Effector memory CD4-positive, alpha-beta T cell (primary cell): ENCODE measurements at regions not wholly inside any gene's neighbourhood (a gene's known extent, or its start where the extent isn't known, plus 50 kb on each side); places are given as distances from the start of the nearest gene placed in this dataset.

Experiments
- DNase-seq, 3 donors: peaks; one replicate each; pipeline ENCODE4 v3.0.0-alpha.2; 2020
- H3K27ac ChIP-seq: 2 replicates; pipeline ENCODE4 v1.7.0; 2013; ENCODE audit warnings: mild to moderate bottlenecking, low read length, moderate library complexity; ENCODE audit not compliant: insufficient read depth, poor library complexity, severe bottlenecking
- H3K27me3 ChIP-seq: replicated peaks from 2 replicates; pipeline ENCODE4 v1.7.0; 2013; ENCODE audit warnings: mild to moderate bottlenecking, low read length; ENCODE audit not compliant: insufficient read depth, control insufficient read depth, poor library complexity, severe bottlenecking
- H3K36me3 ChIP-seq: 2 replicates; pipeline ENCODE4 v1.7.0; 2013; ENCODE audit warnings: mild to moderate bottlenecking, low read length, moderate library complexity; ENCODE audit not compliant: control insufficient read depth, insufficient read depth
- H3K4me1 ChIP-seq: 2 replicates; pipeline ENCODE4 v1.7.0; 2013; ENCODE audit warnings: low read length, mild to moderate bottlenecking; ENCODE audit not compliant: control insufficient read depth, insufficient read depth, poor library complexity, severe bottlenecking
- H3K4me3 ChIP-seq: 2 replicates; pipeline ENCODE4 v1.7.0; 2013; ENCODE audit warnings: low read length, low read depth, mild to moderate bottlenecking; ENCODE audit not compliant: insufficient read depth, poor library complexity, severe bottlenecking
- H3K9me3 ChIP-seq: 2 replicates; pipeline ENCODE4 v1.7.0; 2013; ENCODE audit warnings: mild to moderate bottlenecking, low read length, moderate library complexity; ENCODE audit not compliant: control insufficient read depth

- H3K27me3 ChIP-seq, result no peaks in the 10 kb centered on the region
- no peaks in the 10 kb centered on the region for H3K9me3 ChIP-seq
- H3K27ac ChIP-seq, result no peak overlapping the region
- no peak overlapping the region for H3K4me3 ChIP-seq
- no peaks in the 10 kb centered on the region for H3K4me1 ChIP-seq
- no peak for DNase-seq
- no peaks in the 10 kb centered on the region for H3K36me3 ChIP-seq
These were observed 52.5 kb upstream of the C9orf72 start for GRCh38 chr9:27625751-27626150.

- Histone ChIP-seq H3K27ac (no peak overlapping the region), H3K4me3 (no peak overlapping the region), H3K4me1 (no peaks in the 10 kb centered on the region)
These were observed 53.2 kb upstream of the C9orf72 start for GRCh38 chr9:27626244-27627187.

GRCh38 chr9:27627188-27627564 is 53.9 kb upstream of the C9orf72 start:
- Histone ChIP-seq H3K27ac (no peak overlapping the region), H3K4me3 (no peak overlapping the region), H3K36me3 (no peaks in the 10 kb centered on the region), H3K9me3 (no peaks in the 10 kb centered on the region), H3K27me3 (no peaks in the 10 kb centered on the region), H3K4me1 (no peaks in the 10 kb centered on the region)
- no peak for DNase-seq

More at GRCh38 chr9:27626244-27627187, 53.2 kb upstream of the C9orf72 start:
- DNase-seq, result no peak
- Histone ChIP-seq H3K27me3 (no peaks in the 10 kb centered on the region), H3K9me3 (no peaks in the 10 kb centered on the region), H3K36me3 (no peaks in the 10 kb centered on the region)

GRCh38 chr9:27628311-27628710 is 55.0 kb upstream of the C9orf72 start:
- Histone ChIP-seq H3K27ac (no peak overlapping the region), H3K4me3 (no peak overlapping the region), H3K9me3 (no peaks in the 10 kb centered on the region), H3K36me3 (no peaks in the 10 kb centered on the region), H3K27me3 (no peaks in the 10 kb centered on the region), H3K4me1 (no peaks in the 10 kb centered on the region)
- no peak for DNase-seq

DNA sequence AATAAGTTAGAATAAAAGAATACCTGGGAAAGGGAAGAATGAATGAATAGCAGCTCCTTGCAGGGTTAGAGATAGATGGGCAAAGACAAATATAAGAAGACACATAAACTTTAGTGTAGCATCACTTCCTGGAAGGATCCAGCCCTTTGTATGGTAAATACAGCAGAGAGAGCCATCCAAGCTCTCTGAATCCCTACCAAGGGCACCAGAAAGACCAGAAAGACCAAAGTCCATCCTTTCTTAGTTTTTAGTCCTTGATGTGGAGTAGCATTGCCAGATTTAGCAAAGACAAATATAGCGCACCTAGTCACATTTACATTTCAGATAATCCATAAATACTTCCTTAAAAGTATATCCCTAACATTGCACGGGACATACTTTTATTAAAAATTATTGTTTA is 56.1 kb upstream of the C9orf72 start:
- Histone ChIP-seq H3K9me3 (no peaks in the 10 kb centered on the region), H3K4me1 (no peaks in the 10 kb centered on the region), H3K36me3 (no peaks in the 10 kb centered on the region), H3K27ac (no peak overlapping the region), H3K27me3 (no peaks in the 10 kb centered on the region), H3K4me3 (no peak overlapping the region)
- no peak for DNase-seq

DNA sequence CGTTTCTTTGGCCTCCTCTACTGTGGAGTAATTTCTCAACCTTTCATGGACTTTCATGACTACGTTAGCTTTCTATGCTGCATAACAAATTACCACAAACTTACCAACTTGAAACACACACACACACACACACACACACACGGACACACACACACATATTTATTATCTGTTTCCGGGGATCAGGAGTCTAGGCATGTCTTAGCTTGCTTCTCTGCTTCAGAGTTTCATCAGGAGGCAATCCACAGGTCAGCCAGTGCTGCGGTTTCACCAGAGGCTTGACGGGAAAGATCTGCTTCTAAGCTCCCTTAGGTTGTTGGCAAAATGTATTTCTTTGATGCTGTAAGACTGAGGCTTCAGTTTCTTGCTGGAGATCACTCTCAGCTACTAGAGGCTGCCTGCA is 59.0 kb upstream of the C9orf72 start:
- DNase-seq, result no peak

DNA sequence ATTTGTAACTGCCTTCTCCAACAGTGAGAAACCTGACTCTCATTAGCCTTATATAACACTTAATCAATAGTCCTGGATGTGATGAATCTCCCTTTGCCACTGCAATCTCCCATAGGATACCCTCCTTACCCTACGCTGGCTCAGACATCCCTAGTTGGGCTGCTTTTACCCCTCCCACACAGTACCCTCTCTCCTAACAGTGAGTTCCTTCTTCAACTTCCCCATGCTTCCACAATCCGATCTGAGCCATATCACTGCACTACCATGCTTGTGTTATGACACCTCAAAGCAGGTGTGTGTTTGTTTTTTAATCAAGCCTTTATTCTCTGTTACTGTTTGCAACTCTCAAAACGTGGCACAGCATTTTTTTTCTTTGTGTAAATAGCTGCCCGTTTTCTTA is 60.5 kb upstream of the C9orf72 start:
- DNase-seq, result no peak
- H3K4me1 ChIP-seq, result no peaks in the 10 kb centered on the region
- H3K4me3 ChIP-seq, result no peak overlapping the region
- H3K36me3 ChIP-seq, result no peaks in the 10 kb centered on the region
- no peak overlapping the region for H3K27ac ChIP-seq
- H3K9me3 ChIP-seq, result no peaks in the 10 kb centered on the region
- no peaks in the 10 kb centered on the region for H3K27me3 ChIP-seq

More for the DNA sequence above, 59.0 kb upstream of the C9orf72 start:
- no peak overlapping the region for H3K27ac ChIP-seq
- no peaks in the 10 kb centered on the region for H3K36me3 ChIP-seq
- no peaks in the 10 kb centered on the region for H3K4me1 ChIP-seq
- no peaks in the 10 kb centered on the region for H3K9me3 ChIP-seq
- H3K4me3 ChIP-seq, result no peak overlapping the region
- no peaks in the 10 kb centered on the region for H3K27me3 ChIP-seq

DNA sequence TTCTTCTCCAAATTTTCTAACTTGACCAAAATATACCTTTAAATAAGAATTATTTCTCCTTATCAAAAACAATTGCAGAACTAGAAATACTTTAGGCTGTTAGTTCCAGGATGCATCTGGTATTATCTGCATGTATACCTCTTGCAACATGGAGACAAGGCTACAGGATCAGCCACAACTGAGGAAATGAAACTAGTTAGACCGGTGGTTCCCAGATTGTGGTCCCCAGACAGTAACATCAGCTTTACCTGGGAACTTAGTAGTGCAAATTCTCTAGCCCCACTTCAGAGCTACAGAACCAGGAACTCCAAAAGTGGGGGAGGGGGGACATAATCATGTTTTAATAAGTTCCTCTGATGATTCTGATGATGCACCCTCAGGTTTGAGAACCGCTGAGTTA is 61.6 kb upstream of the C9orf72 start:
- no peak overlapping the region for H3K4me3 ChIP-seq
- no peaks in the 10 kb centered on the region for H3K36me3 ChIP-seq
- no peaks in the 10 kb centered on the region for H3K27me3 ChIP-seq
- H3K4me1 ChIP-seq, result no peaks in the 10 kb centered on the region
- H3K27ac ChIP-seq, result no peak overlapping the region
- DNase-seq, result no peak
- H3K9me3 ChIP-seq, result no peaks in the 10 kb centered on the region

GRCh38 chr9:27638716-27639115 is 65.4 kb upstream of the C9orf72 start:
- no peak for DNase-seq

DNA sequence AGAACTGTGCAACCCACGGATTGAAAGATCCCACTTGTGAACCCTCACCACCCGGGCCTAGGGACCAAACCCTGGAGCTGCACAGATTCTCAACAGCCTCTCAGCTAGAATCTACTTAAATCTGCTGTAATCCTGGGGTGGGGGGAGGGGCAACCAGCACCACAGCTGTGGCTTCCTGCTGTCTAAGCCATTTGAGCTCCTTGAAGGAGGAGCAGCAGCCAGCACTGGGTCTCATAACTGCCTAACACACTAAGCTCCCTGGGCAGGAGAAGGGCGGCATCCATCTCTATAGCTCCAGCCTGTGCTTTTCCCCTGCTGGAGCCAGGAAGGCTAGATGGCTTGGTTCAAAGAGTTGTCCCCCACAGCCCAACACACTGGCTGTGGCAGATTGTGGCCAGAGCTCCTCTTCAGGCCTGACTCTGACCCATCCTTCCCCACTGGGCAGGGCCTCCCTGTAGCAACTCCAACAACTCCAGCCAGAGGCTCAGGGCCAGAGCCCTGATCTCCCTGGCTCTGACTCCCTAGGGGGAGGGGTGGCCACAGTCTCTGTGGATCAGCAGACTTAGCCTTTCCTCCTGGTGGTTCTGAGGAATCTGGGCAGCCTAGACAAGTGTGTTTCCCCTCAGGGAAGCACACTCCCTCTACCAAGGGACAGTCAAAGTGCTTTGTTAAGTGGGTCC is 72.0 kb upstream of the C9orf72 start:
- Histone ChIP-seq H3K27me3 (no peaks in the 10 kb centered on the region), H3K4me1 (no peaks in the 10 kb centered on the region), H3K9me3 (no peaks in the 10 kb centered on the region), H3K36me3 (no peaks in the 10 kb centered on the region), H3K4me3 (no peak overlapping the region), H3K27ac (no peak overlapping the region)
- no peak for DNase-seq

More at GRCh38 chr9:27638716-27639115, 65.4 kb upstream of the C9orf72 start:
- H3K4me3 ChIP-seq, result no peak overlapping the region
- H3K36me3 ChIP-seq, result no peaks in the 10 kb centered on the region
- H3K4me1 ChIP-seq, result no peaks in the 10 kb centered on the region
- H3K9me3 ChIP-seq, result no peaks in the 10 kb centered on the region
- H3K27me3 ChIP-seq, result no peaks in the 10 kb centered on the region
- no peak overlapping the region for H3K27ac ChIP-seq
